ENCODE measurements at regions not wholly inside any gene's neighbourhood (a gene's known extent, or its start where the extent isn't known, plus 50 kb on each side); places are given as distances from the start of the nearest gene placed in this dataset.

GRCh38 chr3:30141178-30141581 lies 465.2 kb upstream of the TGFBR2 start (continued):
- TF ChIP-seq MLX (CRISPR knock-in tag; IDR thresholded peaks at IDR 0.05), result no peak
- no peak for TF ChIP-seq TP53 (CRISPR knock-in tag; IDR thresholded peaks at IDR 0.05)

DNA sequence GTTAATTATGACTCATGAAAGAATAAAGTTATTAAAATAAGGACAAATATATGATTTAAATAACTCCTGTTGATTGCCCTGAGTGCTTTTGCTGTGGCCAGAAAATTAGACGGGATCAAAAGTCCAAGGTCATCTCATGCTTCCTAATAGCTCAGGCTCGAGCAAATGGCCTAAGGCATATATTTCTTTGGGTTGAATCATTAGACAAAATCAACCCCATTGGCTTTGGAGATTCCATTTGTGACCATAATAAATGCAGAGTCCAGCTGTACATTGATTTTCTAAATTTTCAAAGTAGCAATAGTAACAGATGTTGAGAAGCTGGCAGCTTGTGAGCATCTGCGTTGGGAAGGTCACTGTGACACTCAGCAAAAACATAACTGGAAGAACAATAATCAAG lies 464.5 kb upstream of the TGFBR2 start:
- no peaks in the 10 kb centered on the region for H3K36me3 Mint-ChIP-seq
- no peaks in the 10 kb centered on the region for H3K9me3 Mint-ChIP-seq
- no peak overlapping the region for H3K4me3 Mint-ChIP-seq
- TF ChIP-seq ZNF512 (CRISPR knock-in tag; IDR thresholded peaks at IDR 0.05; ENCODE audit: borderline replicate concordance) (no peak), GRHL2 (CRISPR knock-in tag; IDR thresholded peaks at IDR 0.05; ENCODE audit: insufficient replicate concordance, severe bottlenecking) (no peak), TEAD4 (CRISPR knock-in tag; IDR thresholded peaks at IDR 0.05) (no peak), CBFB (CRISPR knock-in tag; IDR thresholded peaks at IDR 0.05; ENCODE audit: low read depth) (no peak), OVOL2 (CRISPR knock-in tag; IDR thresholded peaks at IDR 0.05; ENCODE audit: borderline replicate concordance) (no peak), ZNF416 (CRISPR knock-in tag; IDR thresholded peaks at IDR 0.05) (no peak), TCF7 (CRISPR knock-in tag; IDR thresholded peaks at IDR 0.05; ENCODE audit: low read depth) (no peak), RORB (CRISPR knock-in tag; IDR thresholded peaks at IDR 0.05) (no peak), NR2C2 (CRISPR knock-in tag; IDR thresholded peaks at IDR 0.05) (no peak), CREB1 (CRISPR knock-in tag; IDR thresholded peaks at IDR 0.05) (no peak), TEAD1 (CRISPR knock-in tag; IDR thresholded peaks at IDR 0.05) (no peak), KAT7 (CRISPR knock-in tag; IDR thresholded peaks at IDR 0.05; ENCODE audit: borderline replicate concordance) (no peak), ETV6 (CRISPR knock-in tag; IDR thresholded peaks at IDR 0.05) (no peak), FOXJ3 (CRISPR knock-in tag; IDR thresholded peaks at IDR 0.05; ENCODE audit: borderline replicate concordance) (no peak), NFATC4 (CRISPR knock-in tag; IDR thresholded peaks at IDR 0.05) (no peak), GABPB1 (CRISPR knock-in tag; IDR thresholded peaks at IDR 0.05) (no peak)
- TF ChIP-seq, protein P1, sequence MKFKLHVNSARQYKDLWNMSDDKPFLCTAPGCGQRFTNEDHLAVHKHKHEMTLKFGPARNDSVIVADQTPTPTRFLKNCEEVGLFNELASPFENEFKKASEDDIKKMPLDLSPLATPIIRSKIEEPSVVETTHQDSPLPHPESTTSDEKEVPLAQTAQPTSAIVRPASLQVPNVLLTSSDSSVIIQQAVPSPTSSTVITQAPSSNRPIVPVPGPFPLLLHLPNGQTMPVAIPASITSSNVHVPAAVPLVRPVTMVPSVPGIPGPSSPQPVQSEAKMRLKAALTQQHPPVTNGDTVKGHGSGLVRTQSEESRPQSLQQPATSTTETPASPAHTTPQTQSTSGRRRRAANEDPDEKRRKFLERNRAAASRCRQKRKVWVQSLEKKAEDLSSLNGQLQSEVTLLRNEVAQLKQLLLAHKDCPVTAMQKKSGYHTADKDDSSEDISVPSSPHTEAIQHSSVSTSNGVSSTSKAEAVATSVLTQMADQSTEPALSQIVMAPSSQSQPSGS (CRISPR knock-in tag; IDR thresholded peaks at IDR 0.05; ENCODE audit: borderline replicate concordance, low read depth), result no peak
- TF ChIP-seq, protein P2, sequence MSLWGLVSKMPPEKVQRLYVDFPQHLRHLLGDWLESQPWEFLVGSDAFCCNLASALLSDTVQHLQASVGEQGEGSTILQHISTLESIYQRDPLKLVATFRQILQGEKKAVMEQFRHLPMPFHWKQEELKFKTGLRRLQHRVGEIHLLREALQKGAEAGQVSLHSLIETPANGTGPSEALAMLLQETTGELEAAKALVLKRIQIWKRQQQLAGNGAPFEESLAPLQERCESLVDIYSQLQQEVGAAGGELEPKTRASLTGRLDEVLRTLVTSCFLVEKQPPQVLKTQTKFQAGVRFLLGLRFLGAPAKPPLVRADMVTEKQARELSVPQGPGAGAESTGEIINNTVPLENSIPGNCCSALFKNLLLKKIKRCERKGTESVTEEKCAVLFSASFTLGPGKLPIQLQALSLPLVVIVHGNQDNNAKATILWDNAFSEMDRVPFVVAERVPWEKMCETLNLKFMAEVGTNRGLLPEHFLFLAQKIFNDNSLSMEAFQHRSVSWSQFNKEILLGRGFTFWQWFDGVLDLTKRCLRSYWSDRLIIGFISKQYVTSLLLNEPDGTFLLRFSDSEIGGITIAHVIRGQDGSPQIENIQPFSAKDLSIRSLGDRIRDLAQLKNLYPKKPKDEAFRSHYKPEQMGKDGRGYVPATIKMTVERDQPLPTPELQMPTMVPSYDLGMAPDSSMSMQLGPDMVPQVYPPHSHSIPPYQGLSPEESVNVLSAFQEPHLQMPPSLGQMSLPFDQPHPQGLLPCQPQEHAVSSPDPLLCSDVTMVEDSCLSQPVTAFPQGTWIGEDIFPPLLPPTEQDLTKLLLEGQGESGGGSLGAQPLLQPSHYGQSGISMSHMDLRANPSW (CRISPR knock-in tag; conservative IDR thresholded peaks at IDR 0.05; ENCODE audit: low read depth), result no peak
- TF ChIP-seq, protein P3, sequence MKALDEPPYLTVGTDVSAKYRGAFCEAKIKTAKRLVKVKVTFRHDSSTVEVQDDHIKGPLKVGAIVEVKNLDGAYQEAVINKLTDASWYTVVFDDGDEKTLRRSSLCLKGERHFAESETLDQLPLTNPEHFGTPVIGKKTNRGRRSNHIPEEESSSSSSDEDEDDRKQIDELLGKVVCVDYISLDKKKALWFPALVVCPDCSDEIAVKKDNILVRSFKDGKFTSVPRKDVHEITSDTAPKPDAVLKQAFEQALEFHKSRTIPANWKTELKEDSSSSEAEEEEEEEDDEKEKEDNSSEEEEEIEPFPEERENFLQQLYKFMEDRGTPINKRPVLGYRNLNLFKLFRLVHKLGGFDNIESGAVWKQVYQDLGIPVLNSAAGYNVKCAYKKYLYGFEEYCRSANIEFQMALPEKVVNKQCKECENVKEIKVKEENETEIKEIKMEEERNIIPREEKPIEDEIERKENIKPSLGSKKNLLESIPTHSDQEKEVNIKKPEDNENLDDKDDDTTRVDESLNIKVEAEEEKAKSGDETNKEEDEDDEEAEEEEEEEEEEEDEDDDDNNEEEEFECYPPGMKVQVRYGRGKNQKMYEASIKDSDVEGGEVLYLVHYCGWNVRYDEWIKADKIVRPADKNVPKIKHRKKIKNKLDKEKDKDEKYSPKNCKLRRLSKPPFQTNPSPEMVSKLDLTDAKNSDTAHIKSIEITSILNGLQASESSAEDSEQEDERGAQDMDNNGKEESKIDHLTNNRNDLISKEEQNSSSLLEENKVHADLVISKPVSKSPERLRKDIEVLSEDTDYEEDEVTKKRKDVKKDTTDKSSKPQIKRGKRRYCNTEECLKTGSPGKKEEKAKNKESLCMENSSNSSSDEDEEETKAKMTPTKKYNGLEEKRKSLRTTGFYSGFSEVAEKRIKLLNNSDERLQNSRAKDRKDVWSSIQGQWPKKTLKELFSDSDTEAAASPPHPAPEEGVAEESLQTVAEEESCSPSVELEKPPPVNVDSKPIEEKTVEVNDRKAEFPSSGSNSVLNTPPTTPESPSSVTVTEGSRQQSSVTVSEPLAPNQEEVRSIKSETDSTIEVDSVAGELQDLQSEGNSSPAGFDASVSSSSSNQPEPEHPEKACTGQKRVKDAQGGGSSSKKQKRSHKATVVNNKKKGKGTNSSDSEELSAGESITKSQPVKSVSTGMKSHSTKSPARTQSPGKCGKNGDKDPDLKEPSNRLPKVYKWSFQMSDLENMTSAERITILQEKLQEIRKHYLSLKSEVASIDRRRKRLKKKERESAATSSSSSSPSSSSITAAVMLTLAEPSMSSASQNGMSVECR (CRISPR knock-in tag; IDR thresholded peaks at IDR 0.05; ENCODE audit: borderline replicate concordance), result no peak
- no peak overlapping the region for H3K27ac Mint-ChIP-seq
- ATAC-seq, result no peak
- no peak for DNase-seq (ENCODE audit: low spot score)
- CTCF ChIA-PET, result no interaction called here
- POLR2A ChIA-PET, result no interaction called here
- no peaks in the 10 kb centered on the region for H3K27me3 Mint-ChIP-seq (ENCODE audit: low read depth)
- peaks cover 2% of the 10 kb centered on the region; the same call in 1 of the 2 replicates for H3K4me1 Mint-ChIP-seq
